Loucy (cell line): ENCODE measurements at regions not wholly inside any gene's neighbourhood (a gene's known extent, or its start where the extent isn't known, plus 50 kb on each side); places are given as distances from the start of the nearest gene placed in this dataset.

ENCODE experiments used
- H2AFZ ChIP-seq: fragments of 200-600 bp; sonication (generic); 2 replicates; pipeline ENCODE4 v1.6.0; 2016; ENCODE audit warnings: antibody characterized with exemption, mild to moderate bottlenecking, low read length, moderate library complexity
- H3F3A ChIP-seq: fragments of 200-600 bp; 2 replicates; pipeline ENCODE4 v1.6.0; 2016; ENCODE audit warnings: antibody characterized with exemption, low read depth, mild to moderate bottlenecking
- H3K27me3 ChIP-seq: fragments of 200-600 bp; sonication (generic); 2 replicates; pipeline ENCODE4 v1.6.1; 2014; ENCODE audit warnings: low read length, mild to moderate bottlenecking; ENCODE audit not compliant: insufficient read depth, poor library complexity, severe bottlenecking
- H3K36me3 ChIP-seq: fragments of 200-600 bp; sonication (generic); 2 replicates; pipeline ENCODE4 v1.6.1; 2016; ENCODE audit warnings: low read length; ENCODE audit not compliant: insufficient read depth
- H3K4me1 ChIP-seq: fragments of 200-600 bp; sonication (generic); 2 replicates; pipeline ENCODE4 v1.5.1; 2014; ENCODE audit warnings: low read length, mild to moderate bottlenecking; ENCODE audit not compliant: insufficient read depth, poor library complexity, severe bottlenecking
- H3K4me2 ChIP-seq: fragments of 200-600 bp; sonication (generic); 2 replicates; pipeline ENCODE4 v1.6.0; 2014; ENCODE audit warnings: antibody characterized with exemption, low read length, low read depth, mild to moderate bottlenecking; ENCODE audit not compliant: poor library complexity, severe bottlenecking
- H3K4me3 ChIP-seq: fragments of 200-600 bp; sonication (generic); 2 replicates; pipeline ENCODE4 v1.5.1; 2014; ENCODE audit warnings: low read length, mild to moderate bottlenecking, mixed read lengths; ENCODE audit not compliant: poor library complexity, severe bottlenecking
- H3K79me2 ChIP-seq: fragments of 200-600 bp; sonication (generic); 2 replicates; pipeline ENCODE4 v1.6.1; 2014; ENCODE audit warnings: low read length; ENCODE audit not compliant: insufficient read depth
- H3K9ac ChIP-seq: fragments of 200-600 bp; sonication (generic); 2 replicates; pipeline ENCODE4 v1.6.0; 2014; ENCODE audit warnings: mild to moderate bottlenecking, low read depth, low read length, moderate library complexity; ENCODE audit not compliant: poor library complexity, severe bottlenecking
- H3K9me2 ChIP-seq: fragments of 200-600 bp; sonication (generic); replicated peaks from 2 replicates; pipeline ENCODE4 v1.6.1; 2016; ENCODE audit warnings: low read depth, low read length, mixed read lengths
- H3K9me3 ChIP-seq: fragments of 200-600 bp; sonication (generic); 2 replicates; pipeline ENCODE4 v1.6.1; 2014; ENCODE audit warnings: mild to moderate bottlenecking, antibody characterized with exemption, low read length, low read depth; ENCODE audit not compliant: insufficient read depth
- H4K20me1 ChIP-seq: fragments of 200-600 bp; sonication (generic); 2 replicates; pipeline ENCODE4 v1.6.0; 2014; ENCODE audit warnings: antibody characterized with exemption, low read length, mild to moderate bottlenecking; ENCODE audit not compliant: insufficient read depth, poor library complexity, severe bottlenecking
- CTCF ChIP-seq: fragments of 200-600 bp; sonication (generic); conservative IDR thresholded peaks from 2 replicates; pipeline ENCODE4 v1.5.1; 2014; ENCODE audit warnings: mild to moderate bottlenecking, antibody characterized with exemption, low read length
- EZH2phosphoT487 ChIP-seq: fragments of 200-600 bp; IDR thresholded peaks from 2 replicates; pipeline ENCODE4 v1.6.1; 2018; ENCODE audit warnings: antibody characterized with exemption, mild to moderate bottlenecking, moderate library complexity, borderline replicate concordance

DNA sequence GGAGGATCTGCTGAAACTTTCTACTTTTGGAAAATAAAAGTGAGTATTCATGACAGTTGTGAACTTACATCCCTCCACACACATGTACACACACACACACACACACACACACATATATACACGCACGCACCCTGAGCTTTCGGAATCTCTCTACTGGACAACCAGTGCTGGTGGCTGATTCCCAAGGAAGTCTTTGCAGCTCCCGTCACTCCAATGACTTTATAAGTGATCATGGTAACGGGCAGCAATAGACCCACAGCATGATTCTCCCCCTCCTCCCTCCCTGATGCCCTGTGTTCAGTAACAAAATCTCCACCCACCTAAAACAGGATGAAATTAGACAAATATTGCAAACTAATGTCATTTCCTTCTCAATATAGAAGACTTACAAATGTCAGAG lies 364.9 kb downstream of the IRS1 start:
- H3K4me2 ChIP-seq, result no peak overlapping the region
- H3K27me3 ChIP-seq, result no peaks in the 10 kb centered on the region
- no peak overlapping the region for H2AFZ ChIP-seq
- H3K36me3 ChIP-seq, result no peaks in the 10 kb centered on the region
- TF ChIP-seq CTCF (no peak), EZH2phosphoT487 (no peak)
- H4K20me1 ChIP-seq, result no peaks in the 10 kb centered on the region
- H3K79me2 ChIP-seq, result no peaks in the 10 kb centered on the region
- H3K9me3 ChIP-seq, result no peaks in the 10 kb centered on the region
- no peaks in the 10 kb centered on the region for H3F3A ChIP-seq
- no peaks in the 10 kb centered on the region for H3K9me2 ChIP-seq
- no peak overlapping the region for H3K9ac ChIP-seq
- H3K4me1 ChIP-seq, result no peaks in the 10 kb centered on the region
- no peak overlapping the region for H3K4me3 ChIP-seq

- Histone ChIP-seq H3K9me2 (no peaks in the 10 kb centered on the region), H2AFZ (no peak overlapping the region), H3F3A (no peaks in the 10 kb centered on the region), H3K36me3 (no peaks in the 10 kb centered on the region), H3K27me3 (no peaks in the 10 kb centered on the region), H4K20me1 (no peaks in the 10 kb centered on the region), H3K79me2 (no peaks in the 10 kb centered on the region), H3K4me3 (no peak overlapping the region), H3K9ac (no peak overlapping the region), H3K9me3 (no peaks in the 10 kb centered on the region), H3K4me2 (no peak overlapping the region), H3K4me1 (no peaks in the 10 kb centered on the region)
- no peak for TF ChIP-seq EZH2phosphoT487
These were observed 368.2 kb downstream of the IRS1 start for GRCh38 chr2:226431288-226431948.

DNA sequence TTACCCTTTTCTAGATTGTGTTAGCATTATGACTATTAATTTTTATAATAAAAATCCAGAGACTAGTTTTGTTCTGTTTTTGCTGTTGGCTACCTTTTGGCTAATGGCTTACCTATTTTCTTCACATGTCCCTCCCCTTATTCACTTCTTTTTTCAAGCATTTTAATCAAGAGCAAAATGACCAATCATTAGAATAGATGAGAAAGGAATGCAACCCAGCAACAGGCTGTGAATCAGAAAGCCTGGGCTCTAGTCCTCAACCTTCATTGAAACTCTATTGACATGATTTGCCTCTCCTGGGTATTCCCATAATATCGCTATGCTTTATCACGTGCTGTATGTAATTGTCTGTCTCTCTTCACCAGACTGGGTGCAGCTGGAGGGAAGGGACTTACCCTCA lies 370.1 kb downstream of the IRS1 start:
- no peaks in the 10 kb centered on the region for H3K36me3 ChIP-seq
- H3K4me1 ChIP-seq, result no peaks in the 10 kb centered on the region
- H3K9me2 ChIP-seq, result no peaks in the 10 kb centered on the region
- no peaks in the 10 kb centered on the region for H3K27me3 ChIP-seq
- no peak overlapping the region for H3K4me3 ChIP-seq
- TF ChIP-seq CTCF (no peak), EZH2phosphoT487 (no peak)
- H4K20me1 ChIP-seq, result no peaks in the 10 kb centered on the region
- no peaks in the 10 kb centered on the region for H3K79me2 ChIP-seq
- H3F3A ChIP-seq, result no peaks in the 10 kb centered on the region
- no peak overlapping the region for H2AFZ ChIP-seq
- H3K9me3 ChIP-seq, result no peaks in the 10 kb centered on the region
- H3K9ac ChIP-seq, result no peak overlapping the region
- H3K4me2 ChIP-seq, result no peak overlapping the region
